ENCODE measurements at regions not wholly inside any gene's neighbourhood (a gene's known extent, or its start where the extent isn't known, plus 50 kb on each side); places are given as distances from the start of the nearest gene placed in this dataset.

DNA sequence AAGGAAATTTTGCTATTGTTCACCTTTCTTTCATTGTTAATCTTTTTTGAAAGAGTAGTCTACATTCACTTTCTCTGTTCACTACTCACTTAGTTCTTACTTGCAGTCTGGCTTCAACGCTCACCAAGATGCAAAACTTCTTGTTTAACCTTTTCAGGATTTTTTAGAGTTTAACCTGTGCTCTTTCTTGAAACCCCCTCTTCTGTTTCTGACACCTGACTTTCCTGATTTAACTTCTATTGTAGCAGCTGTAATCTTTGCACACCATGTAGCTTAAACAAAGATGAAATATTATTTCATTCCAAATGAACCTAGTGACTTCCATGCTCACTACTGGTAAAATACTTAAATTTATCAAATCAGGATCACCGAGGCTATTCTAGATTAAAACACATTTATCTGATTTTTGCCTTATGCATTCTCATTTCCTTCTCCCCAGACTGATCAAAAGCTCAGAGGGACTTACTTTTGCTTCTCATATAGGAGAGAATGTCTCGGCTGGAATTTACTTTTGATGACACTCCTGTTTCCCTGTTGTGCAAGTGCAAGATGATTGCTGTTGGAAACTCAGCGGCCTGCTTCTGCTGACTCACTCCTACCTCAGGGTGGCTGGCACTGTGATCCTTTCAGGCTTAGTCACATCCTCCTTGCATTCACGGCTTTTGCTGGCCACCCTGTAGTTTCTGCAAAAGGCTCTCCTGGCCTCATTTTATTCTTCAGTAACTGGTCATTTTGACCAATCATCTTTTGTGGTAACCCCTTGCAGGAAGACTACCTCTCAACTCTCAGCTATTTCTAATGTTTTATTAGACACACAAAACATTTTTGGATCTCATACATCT lies 109.3 kb upstream of the IFNE start:
- peak; percentile 83 for DNase-seq (ENCODE audit: low read depth, low spot score)
- peaks cover 39% of the 10 kb centered on the region for H3K4me1 ChIP-seq (ENCODE audit: control insufficient read depth, extremely low read depth, insufficient read depth, low read length)
- peaks cover 0 to 2% of the 10 kb centered on the region in 2 experiments for H3K36me3 ChIP-seq (ENCODE audit: control insufficient read depth in 2 of 2, extremely low read depth in 1 of 2, insufficient read depth in 2 of 2, low read length in 2 of 2)
- H3K4me3 ChIP-seq (ENCODE audit: control insufficient read depth in 2 of 3, extremely low read depth in 1 of 3, insufficient read depth in 2 of 3, low read depth in 1 of 3, low read length in 3 of 3) = peak overlapping the region; percentile 48 to 82 (median 75)
- H3K9me3 ChIP-seq (ENCODE audit: control insufficient read depth, low read depth, low read length) = no peaks in the 10 kb centered on the region
- TF ChIP-seq CTCF (optimal IDR thresholded peaks at IDR 0.05 in 1 of 3, IDR thresholded peaks at IDR 0.05 in 1 of 3, conservative IDR thresholded peaks at IDR 0.05 in 1 of 3; ENCODE audit: extremely low read depth in 1 of 3, insufficient read depth in 2 of 3, low read length in 3 of 3) (no peak), EZH2 (IDR thresholded peaks at IDR 0.05; ENCODE audit: low read length) (no peak)
- dilution Hi-C loops (cut with MboI; ENCODE audit: extremely low pct_ligation_motif_present, low sequenced_read_pairs) = no loop called here
- H3K27ac ChIP-seq (ENCODE audit: control insufficient read depth, insufficient read depth, low read length) = peak overlapping the region; percentile 84
- H2AFZ ChIP-seq (ENCODE audit: control insufficient read depth, low read length) = no peak overlapping the region
- no peaks in the 10 kb centered on the region for H4K20me1 ChIP-seq (ENCODE audit: control insufficient read depth, extremely low read depth, insufficient read depth, low read length)
- H3K79me2 ChIP-seq (ENCODE audit: control insufficient read depth, insufficient read depth, low read length) = peaks cover 43% of the 10 kb centered on the region
- H3K9ac ChIP-seq (ENCODE audit: control insufficient read depth, extremely low read depth, insufficient read depth, low read length) = peak overlapping the region; percentile 66
- FAIRE-seq = peak; percentile 98
- H3K9me1 ChIP-seq (ENCODE audit: control insufficient read depth, extremely low read depth, insufficient read depth, low read length) = no peaks in the 10 kb centered on the region
- H3K27me3 ChIP-seq (ENCODE audit: control insufficient read depth, extremely low read depth, insufficient read depth, low read length) = no peaks in the 10 kb centered on the region
- H3K4me2 ChIP-seq (ENCODE audit: control insufficient read depth, extremely low read depth, insufficient read depth, low read depth, low read length) = peak overlapping the region; percentile 79

GRCh38 chr9:21592063-21592338 lies 109.9 kb upstream of the IFNE start:
- no peaks in the 10 kb centered on the region for H3K27me3 ChIP-seq (ENCODE audit: control insufficient read depth, extremely low read depth, insufficient read depth, low read length)
- H2AFZ ChIP-seq (ENCODE audit: control insufficient read depth, low read length) = peak overlapping the region; percentile 35
- no peaks in the 10 kb centered on the region for H4K20me1 ChIP-seq (ENCODE audit: control insufficient read depth, extremely low read depth, insufficient read depth, low read length)
- TF ChIP-seq CTCF (optimal IDR thresholded peaks at IDR 0.05 in 1 of 3, IDR thresholded peaks at IDR 0.05 in 1 of 3, conservative IDR thresholded peaks at IDR 0.05 in 1 of 3; ENCODE audit: extremely low read depth in 1 of 3, insufficient read depth in 2 of 3, low read length in 3 of 3) (no peak), EZH2 (IDR thresholded peaks at IDR 0.05; ENCODE audit: low read length) (no peak)
- H3K79me2 ChIP-seq (ENCODE audit: control insufficient read depth, insufficient read depth, low read length) = peaks cover 41% of the 10 kb centered on the region
- peaks cover 37% of the 10 kb centered on the region for H3K4me1 ChIP-seq (ENCODE audit: control insufficient read depth, extremely low read depth, insufficient read depth, low read length)
- no peaks in the 10 kb centered on the region for H3K9me1 ChIP-seq (ENCODE audit: control insufficient read depth, extremely low read depth, insufficient read depth, low read length)
- H3K9ac ChIP-seq (ENCODE audit: control insufficient read depth, extremely low read depth, insufficient read depth, low read length) = peak overlapping the region; percentile 40
- dilution Hi-C loops (cut with MboI; ENCODE audit: extremely low pct_ligation_motif_present, low sequenced_read_pairs) = no loop called here
- DNase-seq (ENCODE audit: low read depth, low spot score) (no peak), FAIRE-seq (no peak)
- peak overlapping the region; percentile 84 for H3K27ac ChIP-seq (ENCODE audit: control insufficient read depth, insufficient read depth, low read length)
- peak overlapping the region in 2 of 3 experiments; percentile 31 to 82 for H3K4me3 ChIP-seq (ENCODE audit: control insufficient read depth in 2 of 3, extremely low read depth in 1 of 3, insufficient read depth in 2 of 3, low read depth in 1 of 3, low read length in 3 of 3)
- H3K36me3 ChIP-seq (ENCODE audit: control insufficient read depth in 2 of 2, extremely low read depth in 1 of 2, insufficient read depth in 2 of 2, low read length in 2 of 2) = peaks cover 0 to 1% of the 10 kb centered on the region in 2 experiments
- peak overlapping the region; percentile 79 for H3K4me2 ChIP-seq (ENCODE audit: control insufficient read depth, extremely low read depth, insufficient read depth, low read depth, low read length)
- H3K9me3 ChIP-seq (ENCODE audit: control insufficient read depth, low read depth, low read length) = no peaks in the 10 kb centered on the region
